Type B pancreatic cell (in vitro differentiated cells): ENCODE measurements at regions not wholly inside any gene's neighbourhood (a gene's known extent, or its start where the extent isn't known, plus 50 kb on each side); places are given as distances from the start of the nearest gene placed in this dataset.

Experiments
- DNase-seq: peaks from one replicate; pipeline ENCODE4 v3.0.0; 2021; ENCODE audit warnings: mixed read lengths; ENCODE audit not compliant: unreplicated experiment; ENCODE audit errors: extremely low spot score
- H3K27ac Mint-ChIP-seq: 2 replicates; pipeline ENCODE4 v1.8.0; 2021; ENCODE audit warnings: mild to moderate bottlenecking, mixed read lengths
- H3K27me3 Mint-ChIP-seq: 2 replicates; pipeline ENCODE4 v1.8.0; 2021; ENCODE audit warnings: mixed read lengths
- H3K36me3 Mint-ChIP-seq: 2 replicates; pipeline ENCODE4 v1.8.0; 2021; ENCODE audit warnings: mixed read lengths
- H3K4me1 Mint-ChIP-seq: one replicate; pipeline ENCODE4 v1.8.0; 2021; ENCODE audit warnings: mixed read lengths; ENCODE audit not compliant: unreplicated experiment
- H3K4me3 Mint-ChIP-seq: 2 replicates; pipeline ENCODE4 v1.8.0; 2021; ENCODE audit warnings: mild to moderate bottlenecking, mixed read lengths
- H3K9me3 Mint-ChIP-seq: 2 replicates; pipeline ENCODE4 v1.8.0; 2021; ENCODE audit warnings: mixed read lengths
- CTCF ChIP-seq: fragments of 200-600 bp; sonication (generic); conservative IDR thresholded peaks from 2 replicates; pipeline ENCODE4 v1.5.0; 2021; ENCODE audit warnings: antibody characterized with exemption, mild to moderate bottlenecking

DNA sequence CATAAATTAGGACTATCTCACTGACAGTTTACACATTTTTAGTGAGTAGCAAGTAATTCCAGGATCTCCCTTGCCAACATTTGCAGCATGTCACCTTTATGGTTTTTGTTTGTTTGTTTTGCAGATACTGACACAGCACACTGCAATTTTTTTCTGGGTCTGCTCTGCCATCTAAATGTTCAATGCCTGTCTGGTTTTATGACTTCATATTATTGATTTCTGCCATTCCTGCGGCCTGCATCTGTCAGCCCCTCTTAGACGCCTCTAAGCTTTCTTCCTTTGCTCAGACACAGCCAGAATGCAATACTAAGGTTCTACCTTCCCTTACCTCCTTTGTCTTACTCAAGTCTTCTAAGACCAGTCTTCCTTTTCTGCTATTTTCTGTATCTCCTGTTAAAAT lies 321.2 kb upstream of the AZI2 start:
- no peak for TF ChIP-seq CTCF
- Mint-ChIP-seq H3K27ac (no peak overlapping the region), H3K4me1 (peaks cover 7% of the 10 kb centered on the region), H3K4me3 (no peak overlapping the region), H3K27me3 (peaks cover 3% of the 10 kb centered on the region), H3K9me3 (no peaks in the 10 kb centered on the region), H3K36me3 (no peaks in the 10 kb centered on the region)
- no peak for DNase-seq

GRCh38 chr3:28672406-28672805 lies 323.8 kb upstream of the AZI2 start:
- H3K36me3 Mint-ChIP-seq, result no peaks in the 10 kb centered on the region
- peaks cover 7% of the 10 kb centered on the region for H3K4me1 Mint-ChIP-seq
- TF ChIP-seq CTCF, result no peak
- no peak for DNase-seq
- H3K27me3 Mint-ChIP-seq, result peaks cover 3% of the 10 kb centered on the region
- H3K9me3 Mint-ChIP-seq, result peaks cover 5% of the 10 kb centered on the region
- no peak overlapping the region for H3K27ac Mint-ChIP-seq
- no peak overlapping the region for H3K4me3 Mint-ChIP-seq

DNA sequence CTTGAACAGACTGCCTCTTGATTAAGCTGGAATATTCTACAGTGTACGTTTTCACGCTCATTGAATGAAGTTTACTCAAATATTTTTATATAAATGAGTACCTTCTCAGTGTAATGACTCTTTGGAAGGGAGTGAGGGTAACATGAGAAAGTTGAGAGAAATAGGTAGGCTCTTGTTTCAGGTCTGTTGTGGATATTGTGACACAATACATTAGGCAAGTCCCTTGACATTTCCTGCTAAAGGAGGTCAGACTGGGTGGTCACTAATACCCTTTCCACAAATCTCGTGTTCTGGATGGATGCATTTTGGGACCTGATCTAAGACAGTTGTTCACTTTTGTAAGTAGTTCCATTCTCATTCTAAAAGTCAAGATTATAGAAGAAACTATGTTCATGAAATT lies 324.8 kb upstream of the AZI2 start:
- H3K27ac Mint-ChIP-seq, result no peak overlapping the region
- no peaks in the 10 kb centered on the region for H3K4me1 Mint-ChIP-seq
- DNase-seq, result no peak
- no peak for TF ChIP-seq CTCF
- no peaks in the 10 kb centered on the region for H3K27me3 Mint-ChIP-seq
- no peaks in the 10 kb centered on the region for H3K36me3 Mint-ChIP-seq
- H3K9me3 Mint-ChIP-seq, result peaks cover 7% of the 10 kb centered on the region
- H3K4me3 Mint-ChIP-seq, result no peak overlapping the region

- H3K9me3 Mint-ChIP-seq, result peaks cover 11% of the 10 kb centered on the region
- H3K27ac Mint-ChIP-seq, result no peak overlapping the region
- H3K27me3 Mint-ChIP-seq, result no peaks in the 10 kb centered on the region
- no peaks in the 10 kb centered on the region for H3K4me1 Mint-ChIP-seq
- DNase-seq, result no peak
- H3K4me3 Mint-ChIP-seq, result no peak overlapping the region
- H3K36me3 Mint-ChIP-seq, result no peaks in the 10 kb centered on the region
- TF ChIP-seq CTCF, result no peak
Measured at GRCh38 chr3:28674212-28674611, 325.6 kb upstream of the AZI2 start.

DNA sequence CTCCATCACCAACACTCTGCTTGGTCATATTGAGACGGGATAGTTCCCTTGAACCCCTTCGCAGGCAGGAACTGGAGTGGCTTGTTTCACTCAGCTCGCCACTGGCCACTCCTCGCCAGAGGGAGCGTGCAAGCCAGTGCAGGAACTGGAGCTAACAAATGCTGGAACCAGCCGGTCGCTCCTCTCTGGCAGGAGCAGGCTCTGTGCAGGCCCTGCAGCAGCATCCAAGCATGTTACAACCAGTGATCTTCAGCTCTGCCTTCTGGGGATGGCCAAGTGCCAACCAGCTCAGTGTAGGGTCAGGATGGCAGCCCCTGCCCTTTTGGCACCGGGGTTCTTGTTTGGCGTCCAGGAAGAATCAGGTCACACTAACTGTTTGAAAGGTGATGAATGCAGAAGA lies 329.0 kb upstream of the AZI2 start:
- no peak for DNase-seq
- no peak for TF ChIP-seq CTCF
- H3K9me3 Mint-ChIP-seq, result peaks cover 11% of the 10 kb centered on the region
- H3K27ac Mint-ChIP-seq, result no peak overlapping the region
- H3K4me1 Mint-ChIP-seq, result no peaks in the 10 kb centered on the region
- no peaks in the 10 kb centered on the region for H3K36me3 Mint-ChIP-seq
- H3K27me3 Mint-ChIP-seq, result no peaks in the 10 kb centered on the region
- no peak overlapping the region for H3K4me3 Mint-ChIP-seq

GRCh38 chr3:28678086-28678485 lies 329.5 kb upstream of the AZI2 start:
- H3K27ac Mint-ChIP-seq, result no peak overlapping the region
- no peak for TF ChIP-seq CTCF
- H3K4me1 Mint-ChIP-seq, result no peaks in the 10 kb centered on the region
- no peak overlapping the region for H3K4me3 Mint-ChIP-seq
- no peaks in the 10 kb centered on the region for H3K36me3 Mint-ChIP-seq
- no peak for DNase-seq
- peaks cover 11% of the 10 kb centered on the region for H3K9me3 Mint-ChIP-seq
- H3K27me3 Mint-ChIP-seq, result no peaks in the 10 kb centered on the region
